ENCODE measurements at regions not wholly inside any gene's neighbourhood (a gene's known extent, or its start where the extent isn't known, plus 50 kb on each side); places are given as distances from the start of the nearest gene placed in this dataset.

GRCh38 chr3:124101643-124102042, 109.7 kb upstream of the ROPN1 start:
- Histone ChIP-seq H3K27ac (ENCODE audit: low read depth, low read length) (no peak overlapping the region), H3K4me1 (ENCODE audit: insufficient read depth, low read length) (no peaks in the 10 kb centered on the region), H3K4me3 (ENCODE audit: insufficient read depth, low read length) (no peak overlapping the region), H3K9me3 (ENCODE audit: low read depth, low read length) (no peaks in the 10 kb centered on the region), H3K4me2 (ENCODE audit: insufficient read depth, low read length) (no peak overlapping the region), H3K27me3 (ENCODE audit: insufficient read depth, low read length) (peaks cover 23% of the 10 kb centered on the region), H4K20me1 (ENCODE audit: insufficient read depth, low read length) (no peaks in the 10 kb centered on the region), H3K36me3 (ENCODE audit: insufficient read depth, low read length) (no peaks in the 10 kb centered on the region), H2AFZ (ENCODE audit: low read length) (no peak overlapping the region), H3K79me2 (ENCODE audit: insufficient read depth, low read length) (no peaks in the 10 kb centered on the region)
- DNase-seq (ENCODE audit: insufficient read length, low spot score, missing footprints): no peak
- TF ChIP-seq, protein P1, sequence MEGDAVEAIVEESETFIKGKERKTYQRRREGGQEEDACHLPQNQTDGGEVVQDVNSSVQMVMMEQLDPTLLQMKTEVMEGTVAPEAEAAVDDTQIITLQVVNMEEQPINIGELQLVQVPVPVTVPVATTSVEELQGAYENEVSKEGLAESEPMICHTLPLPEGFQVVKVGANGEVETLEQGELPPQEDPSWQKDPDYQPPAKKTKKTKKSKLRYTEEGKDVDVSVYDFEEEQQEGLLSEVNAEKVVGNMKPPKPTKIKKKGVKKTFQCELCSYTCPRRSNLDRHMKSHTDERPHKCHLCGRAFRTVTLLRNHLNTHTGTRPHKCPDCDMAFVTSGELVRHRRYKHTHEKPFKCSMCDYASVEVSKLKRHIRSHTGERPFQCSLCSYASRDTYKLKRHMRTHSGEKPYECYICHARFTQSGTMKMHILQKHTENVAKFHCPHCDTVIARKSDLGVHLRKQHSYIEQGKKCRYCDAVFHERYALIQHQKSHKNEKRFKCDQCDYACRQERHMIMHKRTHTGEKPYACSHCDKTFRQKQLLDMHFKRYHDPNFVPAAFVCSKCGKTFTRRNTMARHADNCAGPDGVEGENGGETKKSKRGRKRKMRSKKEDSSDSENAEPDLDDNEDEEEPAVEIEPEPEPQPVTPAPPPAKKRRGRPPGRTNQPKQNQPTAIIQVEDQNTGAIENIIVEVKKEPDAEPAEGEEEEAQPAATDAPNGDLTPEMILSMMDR (IDR thresholded peaks at IDR 0.05; ENCODE audit: extremely low read depth, low read depth, low read length): no peak

DNA sequence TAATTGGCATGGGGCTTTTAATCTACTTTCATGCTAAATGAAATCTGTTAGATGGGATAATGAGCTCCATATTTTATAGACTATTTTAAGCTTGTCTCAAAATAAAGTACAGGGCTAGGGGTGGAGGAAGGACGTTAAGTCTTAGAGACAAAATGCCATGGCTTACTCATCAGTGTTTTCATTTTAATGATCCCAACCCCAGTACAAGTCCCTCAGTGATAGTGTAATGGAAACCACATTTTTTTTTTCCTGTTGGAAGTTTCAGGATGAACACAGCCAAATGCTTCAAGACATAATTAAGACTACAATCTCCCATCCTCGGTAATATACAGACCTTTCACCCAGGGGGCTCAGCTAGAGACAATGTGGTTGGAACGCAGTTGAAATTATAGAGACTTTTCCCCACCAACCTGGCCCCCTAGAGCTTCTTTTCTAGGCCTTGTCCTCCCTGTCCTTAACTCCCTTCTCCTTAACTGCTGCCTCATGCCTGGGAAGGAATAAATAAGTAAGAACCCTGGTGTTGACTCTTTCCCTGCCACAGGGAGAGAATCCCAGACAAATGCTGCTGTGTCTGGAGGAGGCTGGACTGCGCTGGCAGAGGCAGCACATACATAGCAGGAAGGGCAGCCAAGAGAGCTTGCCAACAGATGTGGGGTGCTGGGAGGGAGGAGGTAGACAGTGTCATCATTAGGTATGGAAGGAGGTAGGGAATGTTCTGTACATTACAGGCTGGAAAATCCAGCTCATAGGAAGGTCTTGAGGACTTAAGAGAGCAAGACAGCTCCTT, 115.4 kb upstream of the ROPN1 start:
- Histone ChIP-seq H4K20me1 (ENCODE audit: insufficient read depth, low read length) (no peaks in the 10 kb centered on the region), H3K4me1 (ENCODE audit: insufficient read depth, low read length) (peaks cover 10% of the 10 kb centered on the region), H2AFZ (ENCODE audit: low read length) (no peak overlapping the region), H3K27ac (ENCODE audit: low read depth, low read length) (no peak overlapping the region), H3K4me2 (ENCODE audit: insufficient read depth, low read length) (no peak overlapping the region), H3K9me3 (ENCODE audit: low read depth, low read length) (no peaks in the 10 kb centered on the region), H3K79me2 (ENCODE audit: insufficient read depth, low read length) (no peaks in the 10 kb centered on the region), H3K27me3 (ENCODE audit: insufficient read depth, low read length) (peaks cover 7% of the 10 kb centered on the region), H3K36me3 (ENCODE audit: insufficient read depth, low read length) (no peaks in the 10 kb centered on the region), H3K4me3 (ENCODE audit: insufficient read depth, low read length) (no peak overlapping the region)
- DNase-seq (ENCODE audit: insufficient read length, low spot score, missing footprints): no peak
- TF ChIP-seq, protein P1 (IDR thresholded peaks at IDR 0.05; ENCODE audit: extremely low read depth, low read depth, low read length): no peak

DNA sequence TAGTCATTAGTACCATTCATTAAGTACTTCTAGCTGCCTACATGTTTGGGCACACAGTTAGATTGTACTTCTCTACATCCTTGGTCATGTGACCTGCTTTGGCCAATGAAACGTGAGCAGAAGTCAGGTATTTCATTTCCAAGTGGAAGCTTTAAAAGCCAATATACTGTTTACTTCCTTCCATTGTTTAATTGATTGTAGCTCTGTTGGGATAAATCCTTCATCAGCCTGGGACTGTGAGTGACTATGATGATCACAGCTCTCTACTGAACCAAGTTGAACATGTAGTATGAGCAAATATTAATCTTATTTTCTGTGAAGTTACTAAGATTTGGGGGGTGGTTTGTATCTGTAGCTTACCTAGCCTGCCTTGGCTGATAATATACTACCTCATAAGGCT, 116.5 kb upstream of the ROPN1 start:
- TF ChIP-seq, protein P1 (IDR thresholded peaks at IDR 0.05; ENCODE audit: extremely low read depth, low read depth, low read length): no peak
- Histone ChIP-seq H3K79me2 (ENCODE audit: insufficient read depth, low read length) (no peaks in the 10 kb centered on the region), H3K4me1 (ENCODE audit: insufficient read depth, low read length) (peaks cover 10% of the 10 kb centered on the region), H2AFZ (ENCODE audit: low read length) (no peak overlapping the region), H4K20me1 (ENCODE audit: insufficient read depth, low read length) (no peaks in the 10 kb centered on the region), H3K4me2 (ENCODE audit: insufficient read depth, low read length) (no peak overlapping the region), H3K4me3 (ENCODE audit: insufficient read depth, low read length) (no peak overlapping the region), H3K36me3 (ENCODE audit: insufficient read depth, low read length) (no peaks in the 10 kb centered on the region), H3K27me3 (ENCODE audit: insufficient read depth, low read length) (peaks cover 4% of the 10 kb centered on the region), H3K9me3 (ENCODE audit: low read depth, low read length) (no peaks in the 10 kb centered on the region), H3K27ac (ENCODE audit: low read depth, low read length) (no peak overlapping the region)
- DNase-seq (ENCODE audit: insufficient read length, low spot score, missing footprints): no peak

GRCh38 chr3:124113485-124113884, 121.6 kb upstream of the ROPN1 start:
- Histone ChIP-seq H3K79me2 (ENCODE audit: insufficient read depth, low read length) (no peaks in the 10 kb centered on the region), H3K9me3 (ENCODE audit: low read depth, low read length) (no peaks in the 10 kb centered on the region), H3K4me3 (ENCODE audit: insufficient read depth, low read length) (no peak overlapping the region), H3K27ac (ENCODE audit: low read depth, low read length) (no peak overlapping the region), H4K20me1 (ENCODE audit: insufficient read depth, low read length) (no peaks in the 10 kb centered on the region), H3K4me2 (ENCODE audit: insufficient read depth, low read length) (no peak overlapping the region), H2AFZ (ENCODE audit: low read length) (no peak overlapping the region), H3K27me3 (ENCODE audit: insufficient read depth, low read length) (no peaks in the 10 kb centered on the region), H3K4me1 (ENCODE audit: insufficient read depth, low read length) (peaks cover 17% of the 10 kb centered on the region), H3K36me3 (ENCODE audit: insufficient read depth, low read length) (no peaks in the 10 kb centered on the region)
- TF ChIP-seq, protein P1 (IDR thresholded peaks at IDR 0.05; ENCODE audit: extremely low read depth, low read depth, low read length): no peak
- no peak for DNase-seq (ENCODE audit: insufficient read length, low spot score, missing footprints)
